ENCODE measurements at regions not wholly inside any gene's neighbourhood (a gene's known extent, or its start where the extent isn't known, plus 50 kb on each side); places are given as distances from the start of the nearest gene placed in this dataset.

DNA sequence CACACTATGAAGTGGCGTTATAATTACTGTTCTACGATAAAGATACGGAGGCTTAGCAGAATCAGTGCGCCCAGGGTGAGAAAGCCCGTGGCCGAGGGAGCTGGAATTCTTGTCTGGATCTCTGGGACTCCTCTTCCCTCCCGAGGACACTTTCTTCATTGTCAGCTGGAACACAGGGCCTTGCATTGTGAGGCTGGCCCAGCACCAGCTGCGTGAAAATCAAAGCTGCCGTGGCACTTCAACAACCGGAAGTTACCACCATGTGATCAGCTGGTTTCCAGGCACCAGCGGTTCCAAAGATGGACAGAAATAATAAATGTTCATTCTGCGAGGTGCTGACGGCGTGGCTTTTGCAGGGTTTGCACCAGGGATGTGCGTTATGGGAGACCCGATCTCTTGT is 234.0 kb upstream of the PITRM1 start:
- Histone ChIP-seq H3K4me2 (ENCODE audit: extremely low read depth, insufficient read depth, low read length) (no peak overlapping the region), H4K20me1 (ENCODE audit: control insufficient read depth, extremely low read depth, insufficient read depth, low read length) (no peaks in the 10 kb centered on the region), H3K27ac (ENCODE audit: insufficient read depth, low read length) (no peak overlapping the region), H2AFZ (ENCODE audit: low read length) (no peak overlapping the region), H3K79me2 (ENCODE audit: control insufficient read depth, insufficient read depth, low read length) (no peaks in the 10 kb centered on the region), H3K36me3 (ENCODE audit: control insufficient read depth, insufficient read depth, low read length) (no peaks in the 10 kb centered on the region), H3K9ac (ENCODE audit: insufficient read depth, low read length) (no peak overlapping the region), H3K9me3 (ENCODE audit: control insufficient read depth, insufficient read depth, low read depth, low read length) (no peaks in the 10 kb centered on the region), H3K4me1 (ENCODE audit: control insufficient read depth, extremely low read depth, insufficient read depth, low read length) (peaks cover 7% of the 10 kb centered on the region), H3K27me3 (ENCODE audit: control insufficient read depth, insufficient read depth, low read length) (no peaks in the 10 kb centered on the region), H3K4me3 (replicated peaks in 1 of 4; ENCODE audit: control extremely low read depth in 1 of 4, insufficient read depth in 1 of 4, low read depth in 3 of 4, low read length in 4 of 4) (no peak overlapping the region)
- TF ChIP-seq EZH2 (IDR thresholded peaks at IDR 0.05; ENCODE audit: low read length, missing control alignments), result no peak
- TF ChIP-seq, protein P1, sequence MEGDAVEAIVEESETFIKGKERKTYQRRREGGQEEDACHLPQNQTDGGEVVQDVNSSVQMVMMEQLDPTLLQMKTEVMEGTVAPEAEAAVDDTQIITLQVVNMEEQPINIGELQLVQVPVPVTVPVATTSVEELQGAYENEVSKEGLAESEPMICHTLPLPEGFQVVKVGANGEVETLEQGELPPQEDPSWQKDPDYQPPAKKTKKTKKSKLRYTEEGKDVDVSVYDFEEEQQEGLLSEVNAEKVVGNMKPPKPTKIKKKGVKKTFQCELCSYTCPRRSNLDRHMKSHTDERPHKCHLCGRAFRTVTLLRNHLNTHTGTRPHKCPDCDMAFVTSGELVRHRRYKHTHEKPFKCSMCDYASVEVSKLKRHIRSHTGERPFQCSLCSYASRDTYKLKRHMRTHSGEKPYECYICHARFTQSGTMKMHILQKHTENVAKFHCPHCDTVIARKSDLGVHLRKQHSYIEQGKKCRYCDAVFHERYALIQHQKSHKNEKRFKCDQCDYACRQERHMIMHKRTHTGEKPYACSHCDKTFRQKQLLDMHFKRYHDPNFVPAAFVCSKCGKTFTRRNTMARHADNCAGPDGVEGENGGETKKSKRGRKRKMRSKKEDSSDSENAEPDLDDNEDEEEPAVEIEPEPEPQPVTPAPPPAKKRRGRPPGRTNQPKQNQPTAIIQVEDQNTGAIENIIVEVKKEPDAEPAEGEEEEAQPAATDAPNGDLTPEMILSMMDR (conservative IDR thresholded peaks at IDR 0.05 in 1 of 2, IDR thresholded peaks at IDR 0.05 in 1 of 2; ENCODE audit: low read depth in 1 of 2, low read length in 2 of 2), result no peak
- no peak for DNase-seq (ENCODE audit: low read depth in 2 of 2)

DNA sequence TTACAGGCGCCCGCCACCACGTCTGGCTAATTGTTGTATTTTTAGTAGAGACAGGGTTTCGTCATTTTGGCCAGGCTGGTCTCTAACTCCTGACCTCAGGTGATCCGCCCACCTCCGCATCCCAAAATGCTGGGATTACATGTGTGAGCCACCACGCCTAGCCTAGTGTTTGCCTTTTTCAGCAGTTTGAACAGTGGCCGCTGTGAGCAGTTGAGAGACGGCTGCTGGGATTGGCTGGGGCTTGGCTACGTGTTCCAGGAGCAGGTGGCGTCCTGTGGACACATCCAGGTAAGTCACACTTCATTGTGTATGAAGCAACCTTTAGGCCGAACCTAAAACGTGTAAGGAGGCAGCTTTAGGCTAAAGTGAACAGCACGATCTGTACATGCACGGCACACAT is 231.8 kb upstream of the PITRM1 start:
- Histone ChIP-seq H3K27me3 (ENCODE audit: control insufficient read depth, insufficient read depth, low read length) (no peaks in the 10 kb centered on the region), H3K27ac (ENCODE audit: insufficient read depth, low read length) (no peak overlapping the region), H3K4me2 (ENCODE audit: extremely low read depth, insufficient read depth, low read length) (no peak overlapping the region), H3K4me3 (replicated peaks in 1 of 4; ENCODE audit: control extremely low read depth in 1 of 4, insufficient read depth in 1 of 4, low read depth in 3 of 4, low read length in 4 of 4) (no peak overlapping the region), H3K79me2 (ENCODE audit: control insufficient read depth, insufficient read depth, low read length) (no peaks in the 10 kb centered on the region), H3K4me1 (ENCODE audit: control insufficient read depth, extremely low read depth, insufficient read depth, low read length) (peaks cover 12% of the 10 kb centered on the region), H3K36me3 (ENCODE audit: control insufficient read depth, insufficient read depth, low read length) (no peaks in the 10 kb centered on the region), H3K9ac (ENCODE audit: insufficient read depth, low read length) (no peak overlapping the region), H4K20me1 (ENCODE audit: control insufficient read depth, extremely low read depth, insufficient read depth, low read length) (no peaks in the 10 kb centered on the region), H2AFZ (ENCODE audit: low read length) (no peak overlapping the region), H3K9me3 (ENCODE audit: control insufficient read depth, insufficient read depth, low read depth, low read length) (no peaks in the 10 kb centered on the region)
- TF ChIP-seq EZH2 (IDR thresholded peaks at IDR 0.05; ENCODE audit: low read length, missing control alignments), result no peak
- TF ChIP-seq, protein P1 (conservative IDR thresholded peaks at IDR 0.05 in 1 of 2, IDR thresholded peaks at IDR 0.05 in 1 of 2; ENCODE audit: low read depth in 1 of 2, low read length in 2 of 2), result no peak
- DNase-seq (ENCODE audit: low read depth in 2 of 2), result no peak

DNA sequence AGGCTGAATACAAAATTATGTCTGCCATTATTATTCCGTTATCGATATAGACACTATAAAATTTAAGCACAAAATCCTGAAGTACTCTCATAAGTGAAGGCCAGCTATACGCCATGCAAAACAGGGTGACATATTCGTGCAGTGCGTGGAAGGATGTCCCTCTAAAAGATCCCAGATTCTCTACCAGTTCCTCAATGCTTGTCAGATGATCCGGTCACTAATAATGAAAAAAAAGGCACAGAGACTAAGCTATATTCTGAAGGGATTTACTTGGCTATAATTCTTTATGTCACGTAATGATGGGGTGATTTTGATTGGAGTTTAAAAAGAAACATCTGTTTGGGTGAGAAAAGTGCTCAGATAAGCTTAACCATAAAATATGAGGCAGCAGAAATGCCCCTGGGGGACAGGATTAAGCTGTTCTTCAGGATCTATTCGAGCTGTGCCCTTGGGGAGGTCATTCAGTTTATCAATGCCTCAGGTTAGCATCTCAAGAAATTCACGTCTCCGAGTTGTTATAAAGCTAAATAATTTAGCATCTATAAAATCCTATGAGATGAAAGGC is 229.7 kb upstream of the PITRM1 start:
- H2AFZ ChIP-seq (ENCODE audit: low read length), result no peak overlapping the region
- H3K36me3 ChIP-seq (ENCODE audit: control insufficient read depth, insufficient read depth, low read length), result no peaks in the 10 kb centered on the region
- TF ChIP-seq, protein P1 (conservative IDR thresholded peaks at IDR 0.05 in 1 of 2, IDR thresholded peaks at IDR 0.05 in 1 of 2; ENCODE audit: low read depth in 1 of 2, low read length in 2 of 2), result no peak
- TF ChIP-seq EZH2 (IDR thresholded peaks at IDR 0.05; ENCODE audit: low read length, missing control alignments), result no peak
- no peaks in the 10 kb centered on the region for H3K9me3 ChIP-seq (ENCODE audit: control insufficient read depth, insufficient read depth, low read depth, low read length)
- H3K79me2 ChIP-seq (ENCODE audit: control insufficient read depth, insufficient read depth, low read length), result no peaks in the 10 kb centered on the region
- no peak overlapping the region for H3K9ac ChIP-seq (ENCODE audit: insufficient read depth, low read length)
- no peaks in the 10 kb centered on the region for H3K27me3 ChIP-seq (ENCODE audit: control insufficient read depth, insufficient read depth, low read length)
- H3K4me2 ChIP-seq (ENCODE audit: extremely low read depth, insufficient read depth, low read length), result no peak overlapping the region
- no peak for DNase-seq (ENCODE audit: low read depth in 2 of 2)
- H3K4me3 ChIP-seq (replicated peaks in 1 of 4; ENCODE audit: control extremely low read depth in 1 of 4, insufficient read depth in 1 of 4, low read depth in 3 of 4, low read length in 4 of 4), result no peak overlapping the region
- no peaks in the 10 kb centered on the region for H4K20me1 ChIP-seq (ENCODE audit: control insufficient read depth, extremely low read depth, insufficient read depth, low read length)
- H3K4me1 ChIP-seq (ENCODE audit: control insufficient read depth, extremely low read depth, insufficient read depth, low read length), result peaks cover 12% of the 10 kb centered on the region
- H3K27ac ChIP-seq (ENCODE audit: insufficient read depth, low read length), result no peak overlapping the region
